ENCODE measurements at regions not wholly inside any gene's neighbourhood (a gene's known extent, or its start where the extent isn't known, plus 50 kb on each side); places are given as distances from the start of the nearest gene placed in this dataset.

DNA sequence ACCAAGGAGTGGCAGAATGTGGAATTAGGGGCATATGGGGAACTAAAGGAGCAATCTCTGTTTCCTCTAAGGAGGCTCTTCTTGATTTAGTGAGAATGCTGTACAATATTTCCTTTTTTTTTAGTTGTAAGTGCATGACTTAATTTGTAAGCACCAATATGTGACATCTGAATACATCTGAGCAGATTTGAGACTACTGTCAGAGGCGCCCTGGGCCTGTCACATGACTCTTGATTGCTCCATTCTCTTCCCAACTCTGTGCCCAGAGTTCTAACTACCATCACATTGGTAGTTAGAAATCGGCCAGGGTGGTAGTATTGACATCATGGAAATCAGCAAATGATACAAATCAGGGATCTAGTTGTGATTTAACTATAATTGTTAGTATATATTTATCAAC is 110.1 kb upstream of the LMO4 start:
- Histone ChIP-seq H2BK12ac (ENCODE audit: insufficient read length, low read depth, low read length) (no peak overlapping the region), H2BK5ac (ENCODE audit: insufficient read length, low read length) (no peak overlapping the region), H3K23me2 (ENCODE audit: insufficient read length, low read depth, low read length, poor library complexity, severe bottlenecking) (no peaks in the 10 kb centered on the region), H2AK5ac (ENCODE audit: insufficient read length, low read length) (no peak overlapping the region), H3T11ph (ENCODE audit: low read length) (no peak overlapping the region), H4K5ac (ENCODE audit: insufficient read length, low read depth, low read length) (no peak overlapping the region), H3K9ac (ENCODE audit: extremely low read depth, insufficient read length, low read length) (no peak overlapping the region), H3K4me2 (ENCODE audit: insufficient read depth, insufficient read length, low read length) (no peak overlapping the region), H3K56ac (ENCODE audit: insufficient read length, low read depth, low read length) (no peak overlapping the region), H3K79me1 (ENCODE audit: insufficient read depth, low read depth, low read length, poor library complexity, severe bottlenecking) (no peaks in the 10 kb centered on the region), H3K14ac (ENCODE audit: insufficient read depth, low read length) (no peak overlapping the region), H4K91ac (ENCODE audit: insufficient read length, low read depth, low read length) (no peak overlapping the region), H3K4ac (ENCODE audit: low read depth, low read length) (no peak overlapping the region), H3K79me2 (ENCODE audit: insufficient read depth, low read length) (no peaks in the 10 kb centered on the region), H4K20me1 (ENCODE audit: control insufficient read depth, insufficient read depth, insufficient read length) (no peaks in the 10 kb centered on the region), H3K27ac (ENCODE audit: insufficient read length, low read depth, low read length) (no peak overlapping the region), H4K8ac (replicated peaks; ENCODE audit: insufficient read length, low read depth, low read length) (no peak overlapping the region), H3K18ac (ENCODE audit: insufficient read length, low read depth, low read length) (no peak overlapping the region), H2AFZ (ENCODE audit: low read length) (no peak overlapping the region), H2BK15ac (ENCODE audit: low read depth, low read length) (no peak overlapping the region), H3K9me3 (ENCODE audit: control insufficient read depth, low read depth, low read length) (no peaks in the 10 kb centered on the region), H3K23ac (ENCODE audit: insufficient read length, low read depth, low read length) (no peak overlapping the region), H2BK120ac (ENCODE audit: low read depth, low read length, poor library complexity, severe bottlenecking) (no peak overlapping the region), H2BK20ac (ENCODE audit: low read depth, low read length, poor library complexity, severe bottlenecking) (no peak overlapping the region), H3K4me1 (ENCODE audit: insufficient read depth, low read length) (no peaks in the 10 kb centered on the region), H3K27me3 (ENCODE audit: insufficient read depth, low read length) (no peaks in the 10 kb centered on the region; the same call in 1 of the 2 replicates)
- H3K9me3 Mint-ChIP-seq: peaks cover 11 to 12% of the 10 kb centered on the region in 2 experiments
- no peak for DNase-seq
- no peak overlapping the region for H3K4me3 Mint-ChIP-seq
- no CpG with 5 or more reads among the region's 2 CpGs for WGBS (ENCODE audit: extremely low coverage, insufficient read length, low lambda C conversion rate)
- peaks cover 3 to 17% (median 3%) of the 10 kb centered on the region in 3 experiments; a peak in 5 of 7 replicates for H3K36me3 Mint-ChIP-seq (ENCODE audit: insufficient read depth in 1 of 3, low read depth in 3 of 3)
- no peak overlapping the region for H3K27ac Mint-ChIP-seq
- H3K4me1 Mint-ChIP-seq: no peaks in the 10 kb centered on the region; a peak in 1 of 4 replicates
- no peak for TF ChIP-seq CTCF (conservative IDR thresholded peaks at IDR 0.05)
- no peaks in the 10 kb centered on the region for H3K27me3 Mint-ChIP-seq (ENCODE audit: low read depth)
